Body of pancreas (tissue), 4 donors: ENCODE measurements at regions not wholly inside any gene's neighbourhood (a gene's known extent, or its start where the extent isn't known, plus 50 kb on each side); places are given as distances from the start of the nearest gene placed in this dataset.

Experiments
- ATAC-seq: fragments of 150-250 bp; one replicate; pipeline ENCODE4 v1.9.1; 2016
- DNase-seq, 4 donors: peaks; one replicate each; pipeline ENCODE4 v3.0.0-alpha.2; 2019
- H3K27ac ChIP-seq, 4 donors: fragments of 200-600 bp; sonication (generic); 1 replicate in 3 of 4; 2 replicates in 1 of 4; pipeline versions ENCODE4 v1.5.1 to v1.6.1; 2016 to 2019; ENCODE audit warnings: mild to moderate bottlenecking in 1 of 4, mixed read lengths in 1 of 4, moderate library complexity in 1 of 4
- H3K27me3 ChIP-seq, 2 donors: fragments of 200-600 bp; sonication (generic); one replicate each; pipeline ENCODE4 v1.6.0; 2016; ENCODE audit warnings: mild to moderate bottlenecking in 1 of 2
- H3K36me3 ChIP-seq, 2 donors: fragments of 200-600 bp; sonication (generic); replicated peaks in 1 of 2; 2 replicates each; pipeline ENCODE4 v1.5.1; 2016; ENCODE audit warnings: low read depth in 2 of 2; ENCODE audit not compliant: insufficient read depth in 1 of 2
- H3K4me1 ChIP-seq: fragments of 200-600 bp; sonication (generic); one replicate; pipeline ENCODE4 v1.6.0; 2016
- H3K4me3 ChIP-seq, 2 donors: fragments of 200-600 bp; sonication (generic); 1 replicate in 1 of 2; 2 replicates in 1 of 2; pipeline ENCODE4 v1.5.1; 2016 to 2019
- H3K9me3 ChIP-seq, 3 donors: fragments of 200-600 bp; sonication (generic); 1 replicate in 2 of 3; 2 replicates in 1 of 3; pipeline ENCODE4 v1.5.1; 2016
- CTCF ChIP-seq, 7 experiments: fragments of 450-650 bp in 4 of 7; fragments of 200-600 bp in 3 of 7; sonication (generic) in 3 of 7; IDR thresholded peaks; one replicate each; pipeline ENCODE4 v1.5.1; 2016 to 2019; ENCODE audit warnings: antibody characterized with exemption in 7 of 7
- POLR2A ChIP-seq, 3 donors: fragments of 450-650 bp; IDR thresholded peaks; one replicate each; pipeline ENCODE4 v1.6.1; 2016; ENCODE audit warnings: antibody characterized with exemption in 3 of 3, mild to moderate bottlenecking in 2 of 3
- WGBS, 2 donors: methylation state at CpG; one replicate each; pipeline ENCODE4 v1.1.5; 2017; 5-methylcytosine and 5-hydroxymethylcytosine counted together
- intact Hi-C: fragments of 100-400 bp; cut with DNase I; formaldehyde crosslinking; loops from one replicate; pipeline ENCODE4 v1.15.1; 2023

- Histone ChIP-seq H3K4me3 (no peak overlapping the region), H3K36me3 (no peaks in the 10 kb centered on the region), H3K4me1 (no peaks in the 10 kb centered on the region), H3K27me3 (no peaks in the 10 kb centered on the region), H3K27ac (no peak overlapping the region), H3K9me3 (no peaks in the 10 kb centered on the region)
- DNase-seq (no peak), ATAC-seq (no peak)
- intact Hi-C loops = no loop called here
- TF ChIP-seq CTCF (IDR thresholded peaks at IDR 0.05) (no peak), POLR2A (IDR thresholded peaks at IDR 0.05) (no peak)
- WGBS, 2 donors = 67 to 88% methylated on average over 2 of the region's 2 CpGs
These were observed 347.7 kb downstream of the GABRG1 start for GRCh38 chr4:45776146-45776545.

- DNase-seq (no peak), ATAC-seq (no peak)
- TF ChIP-seq CTCF (IDR thresholded peaks at IDR 0.05) (no peak), POLR2A (IDR thresholded peaks at IDR 0.05) (no peak)
- no peaks in the 10 kb centered on the region for H3K36me3 ChIP-seq
- H3K4me3 ChIP-seq = no peak overlapping the region
- H3K27ac ChIP-seq = no peak overlapping the region
- no peaks in the 10 kb centered on the region for H3K9me3 ChIP-seq
- intact Hi-C loops = no loop called here
- H3K27me3 ChIP-seq = no peaks in the 10 kb centered on the region
- H3K4me1 ChIP-seq = no peaks in the 10 kb centered on the region
- 46 to 69% methylated on average over 3 of the region's 3 CpGs for WGBS, 2 donors
These were observed 352.9 kb downstream of the GABRG1 start for GRCh38 chr4:45770958-45771357.

DNA sequence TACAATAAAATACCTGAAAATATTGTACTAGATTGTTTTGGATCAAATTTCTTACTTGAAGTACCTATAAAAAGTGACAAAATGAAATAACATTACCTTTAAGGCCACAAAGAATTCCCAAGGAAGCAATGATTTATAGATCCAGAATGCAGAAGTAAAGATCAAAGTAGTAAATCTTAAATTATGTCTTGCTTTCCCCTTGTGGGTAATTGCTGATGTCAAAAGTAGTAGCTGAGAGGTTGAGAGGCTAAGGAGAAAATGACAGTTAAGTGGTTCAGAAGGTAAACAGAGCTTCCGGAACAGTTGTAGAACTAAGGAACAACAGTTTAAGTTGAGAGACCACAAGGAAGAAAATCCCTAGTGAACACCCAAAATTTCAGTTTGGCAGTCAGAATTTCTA, 358.3 kb downstream of the GABRG1 start:
- Histone ChIP-seq H3K36me3 (no peaks in the 10 kb centered on the region), H3K4me1 (no peaks in the 10 kb centered on the region), H3K4me3 (no peak overlapping the region), H3K9me3 (no peaks in the 10 kb centered on the region), H3K27me3 (no peaks in the 10 kb centered on the region), H3K27ac (no peak overlapping the region)
- no peak for DNase-seq
- ATAC-seq = no peak
- WGBS, 2 donors = 41 to 44% methylated on average over 1 of the region's 1 CpG
- TF ChIP-seq CTCF (IDR thresholded peaks at IDR 0.05) = no peak
- TF ChIP-seq POLR2A (IDR thresholded peaks at IDR 0.05) = no peak
- intact Hi-C loops = no loop called here

DNA sequence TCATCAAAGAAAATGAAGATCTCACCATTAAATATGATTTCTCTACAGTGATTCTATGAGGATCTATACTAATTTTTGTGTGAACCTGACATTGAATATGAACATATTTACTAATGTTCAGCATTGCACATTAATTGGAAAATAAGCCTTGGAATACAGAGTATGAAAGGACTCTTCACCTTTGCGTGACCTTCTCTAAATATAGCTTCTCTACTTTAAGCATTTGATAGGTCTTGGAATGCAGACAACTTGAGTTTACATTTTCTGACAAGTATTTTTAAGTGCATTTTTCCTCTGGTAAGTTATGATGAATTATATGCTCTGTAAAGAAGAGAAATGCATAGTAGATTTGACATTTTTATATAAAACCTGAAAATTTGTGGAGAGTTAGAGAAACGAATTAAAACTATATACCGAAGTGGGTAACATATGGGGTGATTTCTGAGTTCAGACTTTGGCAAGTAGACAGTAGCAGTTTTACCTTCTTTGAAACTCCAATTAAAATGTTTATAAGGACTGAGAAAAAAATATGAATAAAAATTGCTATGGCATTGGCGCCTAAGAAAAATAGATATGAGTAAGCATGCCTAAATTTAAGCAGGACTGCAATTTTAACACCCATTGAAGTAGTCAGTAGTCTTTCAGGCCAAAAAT, 371.9 kb downstream of the GABRG1 start:
- Histone ChIP-seq H3K36me3 (no peaks in the 10 kb centered on the region), H3K4me3 (no peak overlapping the region), H3K27me3 (no peaks in the 10 kb centered on the region), H3K9me3 (no peaks in the 10 kb centered on the region), H3K27ac (no peak overlapping the region), H3K4me1 (no peaks in the 10 kb centered on the region)
- DNase-seq = no peak
- ATAC-seq = no peak
- TF ChIP-seq CTCF (IDR thresholded peaks at IDR 0.05) (no peak), POLR2A (IDR thresholded peaks at IDR 0.05) (no peak)
- WGBS, 2 donors = 50 to 57% methylated on average over 4 of the region's 4 CpGs
- intact Hi-C loops = no loop called here

GRCh38 chr4:45750721-45751120, 373.1 kb downstream of the GABRG1 start:
- H3K27ac ChIP-seq = no peak overlapping the region
- no peaks in the 10 kb centered on the region for H3K27me3 ChIP-seq
- TF ChIP-seq CTCF (IDR thresholded peaks at IDR 0.05) = no peak
- no peak for TF ChIP-seq POLR2A (IDR thresholded peaks at IDR 0.05)
- no peaks in the 10 kb centered on the region for H3K9me3 ChIP-seq
- DNase-seq = no peak
- intact Hi-C loops = no loop called here
- 31 to 54% methylated on average over 2 of the region's 2 CpGs for WGBS, 2 donors
- H3K4me1 ChIP-seq = no peaks in the 10 kb centered on the region
- no peaks in the 10 kb centered on the region for H3K36me3 ChIP-seq
- no peak overlapping the region for H3K4me3 ChIP-seq
- ATAC-seq = no peak
